Activated T-helper 1 cell treated with anti-CD3 and anti-CD28 coated beads, Interleukin-12 subunit alpha, Interleukin-12 subunit beta, Interleukin-2, Interleukin-4 antibody, amounts not matched to agents 30 ng/mL and 10 ng/mL and 1 ng/mL, durations not matched to agents 14 hours and 24 hours and 36 hours (primary cell): ENCODE measurements at regions not wholly inside any gene's neighbourhood (a gene's known extent, or its start where the extent isn't known, plus 50 kb on each side); places are given as distances from the start of the nearest gene placed in this dataset.

Experiments used
- DNase-seq: peaks from one replicate; pipeline ENCODE4 v3.0.0; 2021; ENCODE audit warnings: low spot score
- H3K27ac Mint-ChIP-seq: one replicate; pipeline ENCODE4 v1.8.0; 2021; ENCODE audit warnings: mild to moderate bottlenecking, mixed read lengths
- H3K27me3 Mint-ChIP-seq: one replicate; pipeline ENCODE4 v1.8.0; 2022; ENCODE audit warnings: mild to moderate bottlenecking, moderate library complexity, mixed read lengths; ENCODE audit not compliant: insufficient read depth
- H3K36me3 Mint-ChIP-seq: one replicate; pipeline ENCODE4 v1.8.0; 2021; ENCODE audit warnings: low read depth, mixed read lengths
- H3K4me1 Mint-ChIP-seq: one replicate; pipeline ENCODE4 v1.8.0; 2021; ENCODE audit warnings: low read depth, mixed read lengths
- H3K4me3 Mint-ChIP-seq: one replicate; pipeline ENCODE4 v1.8.0; 2021; ENCODE audit warnings: mild to moderate bottlenecking, moderate library complexity, mixed read lengths
- H3K9me3 Mint-ChIP-seq: one replicate; pipeline ENCODE4 v1.8.0; 2021; ENCODE audit warnings: mixed read lengths
- intact Hi-C: fragments of 100-400 bp; cut with micrococcal nuclease; formaldehyde crosslinking; loops from one replicate; pipeline ENCODE4 v1.15.1; 2024

- Mint-ChIP-seq H3K9me3 (no peaks in the 10 kb centered on the region), H3K4me3 (no peak overlapping the region), H3K27ac (no peak overlapping the region), H3K4me1 (no peaks in the 10 kb centered on the region), H3K36me3 (no peaks in the 10 kb centered on the region), H3K27me3 (peaks cover 6% of the 10 kb centered on the region)
- DNase-seq, result no peak
- intact Hi-C loops, result no loop called here
These were observed 135.3 kb downstream of the ZNF518B start for GRCh38 chr4:10321931-10322330.

- no peaks in the 10 kb centered on the region for H3K9me3 Mint-ChIP-seq
- H3K27ac Mint-ChIP-seq, result no peak overlapping the region
- H3K4me1 Mint-ChIP-seq, result no peaks in the 10 kb centered on the region
- H3K27me3 Mint-ChIP-seq, result peaks cover 6% of the 10 kb centered on the region
- no peak overlapping the region for H3K4me3 Mint-ChIP-seq
- DNase-seq, result no peak
- no peaks in the 10 kb centered on the region for H3K36me3 Mint-ChIP-seq
- intact Hi-C loops, result no loop called here
These were observed 137.1 kb downstream of the ZNF518B start for GRCh38 chr4:10320130-10320529.

- Mint-ChIP-seq H3K4me1 (no peaks in the 10 kb centered on the region), H3K36me3 (no peaks in the 10 kb centered on the region), H3K4me3 (no peak overlapping the region), H3K27me3 (no peaks in the 10 kb centered on the region), H3K9me3 (no peaks in the 10 kb centered on the region), H3K27ac (no peak overlapping the region)
- intact Hi-C loops, result no loop called here
- DNase-seq, result no peak
These were observed 139.9 kb downstream of the ZNF518B start for GRCh38 chr4:10317345-10317744.

GRCh38 chr4:10316851-10317250 is 140.4 kb downstream of the ZNF518B start:
- H3K4me3 Mint-ChIP-seq, result no peak overlapping the region
- H3K4me1 Mint-ChIP-seq, result no peaks in the 10 kb centered on the region
- H3K27me3 Mint-ChIP-seq, result no peaks in the 10 kb centered on the region
- no peaks in the 10 kb centered on the region for H3K9me3 Mint-ChIP-seq
- no peak overlapping the region for H3K27ac Mint-ChIP-seq
- no peaks in the 10 kb centered on the region for H3K36me3 Mint-ChIP-seq
- DNase-seq, result no peak
- intact Hi-C loops, result no loop called here

- no peak overlapping the region for H3K4me3 Mint-ChIP-seq
These were observed 141.6 kb downstream of the ZNF518B start for GRCh38 chr4:10315638-10316037.

GRCh38 chr4:10312568-10312967 is 144.7 kb downstream of the ZNF518B start:
- H3K36me3 Mint-ChIP-seq, result no peaks in the 10 kb centered on the region
- no peaks in the 10 kb centered on the region for H3K27me3 Mint-ChIP-seq
- intact Hi-C loops, result no loop called here
- no peak for DNase-seq
- no peak overlapping the region for H3K4me3 Mint-ChIP-seq
- no peaks in the 10 kb centered on the region for H3K4me1 Mint-ChIP-seq
- no peak overlapping the region for H3K27ac Mint-ChIP-seq
- H3K9me3 Mint-ChIP-seq, result no peaks in the 10 kb centered on the region

More at GRCh38 chr4:10315638-10316037, 141.6 kb downstream of the ZNF518B start:
- Mint-ChIP-seq H3K27me3 (no peaks in the 10 kb centered on the region), H3K9me3 (no peaks in the 10 kb centered on the region), H3K27ac (no peak overlapping the region), H3K36me3 (no peaks in the 10 kb centered on the region), H3K4me1 (no peaks in the 10 kb centered on the region)
- intact Hi-C loops, result no loop called here
- no peak for DNase-seq

- Mint-ChIP-seq H3K36me3 (no peaks in the 10 kb centered on the region), H3K27ac (no peak overlapping the region), H3K9me3 (no peaks in the 10 kb centered on the region), H3K4me3 (no peak overlapping the region), H3K4me1 (no peaks in the 10 kb centered on the region), H3K27me3 (no peaks in the 10 kb centered on the region)
- DNase-seq, result no peak
- intact Hi-C loops, result no loop called here
These were observed 145.3 kb downstream of the ZNF518B start for GRCh38 chr4:10311939-10312338.

- Mint-ChIP-seq H3K27me3 (peaks cover 4% of the 10 kb centered on the region), H3K4me1 (no peaks in the 10 kb centered on the region), H3K27ac (no peak overlapping the region), H3K36me3 (no peaks in the 10 kb centered on the region), H3K4me3 (no peak overlapping the region), H3K9me3 (no peaks in the 10 kb centered on the region)
- intact Hi-C loops, result no loop called here
- no peak for DNase-seq
These were observed 151.4 kb downstream of the ZNF518B start for GRCh38 chr4:10305816-10306215.

GRCh38 chr4:10303291-10303690 is 153.9 kb downstream of the ZNF518B start:
- Mint-ChIP-seq H3K4me1 (no peaks in the 10 kb centered on the region), H3K27ac (no peak overlapping the region), H3K36me3 (no peaks in the 10 kb centered on the region)

GRCh38 chr4:10302096-10302495 is 155.1 kb downstream of the ZNF518B start:
- peaks cover 7% of the 10 kb centered on the region for H3K27me3 Mint-ChIP-seq
- H3K36me3 Mint-ChIP-seq, result no peaks in the 10 kb centered on the region

More at GRCh38 chr4:10303291-10303690, 153.9 kb downstream of the ZNF518B start:
- intact Hi-C loops, result no loop called here
- Mint-ChIP-seq H3K9me3 (no peaks in the 10 kb centered on the region), H3K27me3 (peaks cover 7% of the 10 kb centered on the region), H3K4me3 (no peak overlapping the region)
- no peak for DNase-seq

GRCh38 chr4:10299601-10300000 is 157.6 kb downstream of the ZNF518B start:
- Mint-ChIP-seq H3K36me3 (no peaks in the 10 kb centered on the region), H3K4me3 (no peak overlapping the region), H3K27ac (no peak overlapping the region), H3K4me1 (no peaks in the 10 kb centered on the region), H3K27me3 (peaks cover 3% of the 10 kb centered on the region), H3K9me3 (no peaks in the 10 kb centered on the region)
- intact Hi-C loops, result no loop called here
- no peak for DNase-seq

More at GRCh38 chr4:10302096-10302495, 155.1 kb downstream of the ZNF518B start:
- intact Hi-C loops, result no loop called here
- Mint-ChIP-seq H3K4me3 (no peak overlapping the region), H3K9me3 (no peaks in the 10 kb centered on the region), H3K27ac (no peak overlapping the region), H3K4me1 (no peaks in the 10 kb centered on the region)
- DNase-seq, result no peak

GRCh38 chr4:10298681-10299080 is 158.5 kb downstream of the ZNF518B start:
- H3K27ac Mint-ChIP-seq, result no peak overlapping the region
- H3K9me3 Mint-ChIP-seq, result no peaks in the 10 kb centered on the region
- no peak for DNase-seq
- no peaks in the 10 kb centered on the region for H3K36me3 Mint-ChIP-seq
- no peaks in the 10 kb centered on the region for H3K4me1 Mint-ChIP-seq
- intact Hi-C loops, result no loop called here
- H3K4me3 Mint-ChIP-seq, result no peak overlapping the region
- H3K27me3 Mint-ChIP-seq, result peaks cover 3% of the 10 kb centered on the region

- no peak for DNase-seq
- Mint-ChIP-seq H3K27me3 (peaks cover 3% of the 10 kb centered on the region), H3K9me3 (no peaks in the 10 kb centered on the region), H3K27ac (no peak overlapping the region), H3K4me3 (no peak overlapping the region), H3K36me3 (no peaks in the 10 kb centered on the region), H3K4me1 (no peaks in the 10 kb centered on the region)
- intact Hi-C loops, result no loop called here
These were observed 160.5 kb downstream of the ZNF518B start for GRCh38 chr4:10296730-10297129.

GRCh38 chr4:10295301-10295700 is 161.9 kb downstream of the ZNF518B start:
- H3K9me3 Mint-ChIP-seq, result no peaks in the 10 kb centered on the region
- H3K27ac Mint-ChIP-seq, result no peak overlapping the region
- H3K27me3 Mint-ChIP-seq, result peaks cover 2% of the 10 kb centered on the region
- no peaks in the 10 kb centered on the region for H3K4me1 Mint-ChIP-seq
- intact Hi-C loops, result no loop called here
- H3K36me3 Mint-ChIP-seq, result no peaks in the 10 kb centered on the region
- no peak for DNase-seq
- no peak overlapping the region for H3K4me3 Mint-ChIP-seq
